CD8-positive, alpha-beta memory T cell (primary cell): ENCODE measurements at regions not wholly inside any gene's neighbourhood (a gene's known extent, or its start where the extent isn't known, plus 50 kb on each side); places are given as distances from the start of the nearest gene placed in this dataset.

Experiments
- CTCF ChIA-PET: fragments of 350-600 bp; sonication (Branson Sonifier 250); formaldehyde crosslinking; loops from one replicate; lab custom pipeline; 2021; ENCODE audit warnings: antibody characterized with exemption; lab: Charles Lee
- POLR2A ChIA-PET: fragments of 350-600 bp; sonication (Branson Sonifier 250); formaldehyde crosslinking; loops from one replicate; lab custom pipeline; 2021; ENCODE audit warnings: antibody characterized with exemption; lab: Charles Lee
- DNase-seq, 5 donors: peaks; one replicate each; pipeline versions ENCODE4 v3.0.0 to v3.0.0-alpha.2; 2020 to 2022; ENCODE audit warnings: mixed read lengths in 1 of 5
- H3K27ac ChIP-seq: one replicate; pipeline ENCODE4 v1.7.0; 2013; ENCODE audit warnings: low read depth, mild to moderate bottlenecking, low read length, moderate library complexity
- H3K27me3 ChIP-seq: 2 replicates; pipeline ENCODE4 v1.7.0; 2013; ENCODE audit warnings: low read length, mild to moderate bottlenecking; ENCODE audit not compliant: insufficient read depth, poor library complexity, severe bottlenecking
- H3K36me3 ChIP-seq: 2 replicates; pipeline ENCODE4 v1.7.0; 2013; ENCODE audit warnings: mild to moderate bottlenecking, low read length, moderate library complexity; ENCODE audit not compliant: insufficient read depth
- H3K4me1 ChIP-seq: 2 replicates; pipeline ENCODE4 v1.7.0; 2013; ENCODE audit warnings: mild to moderate bottlenecking, low read length, moderate library complexity; ENCODE audit not compliant: insufficient read depth
- H3K4me3 ChIP-seq: 2 replicates; pipeline ENCODE4 v1.7.0; 2013; ENCODE audit warnings: mild to moderate bottlenecking, low read length
- H3K9me3 ChIP-seq: 2 replicates; pipeline ENCODE4 v1.7.0; 2013; ENCODE audit warnings: mild to moderate bottlenecking, low read length
- H3K27ac Mint-ChIP-seq, 8 donors: one replicate each; pipeline ENCODE4 v1.8.0; 2020 to 2021; ENCODE audit warnings: mixed read lengths in 8 of 8, mild to moderate bottlenecking in 6 of 8, inconsistent platforms in 3 of 8, moderate library complexity in 3 of 8
- H3K27me3 Mint-ChIP-seq, 2 donors: one replicate each; pipeline ENCODE4 v1.8.0; 2020 to 2021; ENCODE audit warnings: mixed read lengths in 2 of 2, mild to moderate bottlenecking in 1 of 2, moderate library complexity in 1 of 2
- H3K36me3 Mint-ChIP-seq, 3 donors: one replicate each; pipeline ENCODE4 v1.8.0; 2020 to 2021; ENCODE audit warnings: mixed read lengths in 3 of 3, inconsistent platforms in 1 of 3, mild to moderate bottlenecking in 1 of 3
- H3K4me1 Mint-ChIP-seq, 3 donors: one replicate each; pipeline ENCODE4 v1.8.0; 2020 to 2021; ENCODE audit warnings: mixed read lengths in 3 of 3, inconsistent platforms in 1 of 3, mild to moderate bottlenecking in 1 of 3
- H3K4me3 Mint-ChIP-seq, 7 donors: one replicate each; pipeline ENCODE4 v1.8.0; 2020 to 2021; ENCODE audit warnings: mixed read lengths in 7 of 7, mild to moderate bottlenecking in 6 of 7, moderate library complexity in 4 of 7, inconsistent platforms in 2 of 7
- H3K9me3 Mint-ChIP-seq, 5 donors: one replicate each; pipeline ENCODE4 v1.8.0; 2020 to 2022; ENCODE audit warnings: mixed read lengths in 5 of 5, mild to moderate bottlenecking in 3 of 5, moderate library complexity in 2 of 5, inconsistent platforms in 1 of 5

- CTCF ChIA-PET: no interaction called here
- no peak overlapping the region for H3K27ac Mint-ChIP-seq
- H3K36me3 Mint-ChIP-seq: no peaks in the 10 kb centered on the region
- DNase-seq: no peak
- Histone ChIP-seq H3K9me3 (no peaks in the 10 kb centered on the region), H3K4me3 (no peak overlapping the region), H3K27me3 (no peaks in the 10 kb centered on the region), H3K36me3 (no peaks in the 10 kb centered on the region), H3K27ac (no peak overlapping the region), H3K4me1 (no peaks in the 10 kb centered on the region)
- H3K4me3 Mint-ChIP-seq: no peak overlapping the region
- POLR2A ChIA-PET: no interaction called here
- no peaks in the 10 kb centered on the region for H3K4me1 Mint-ChIP-seq
- H3K27me3 Mint-ChIP-seq: peaks cover 12 to 24% of the 10 kb centered on the region in 2 donors
- H3K9me3 Mint-ChIP-seq: peaks cover 0 to 5% (median 2%) of the 10 kb centered on the region in 5 donors
Observed at GRCh38 chr9:69955536-69956355, 87.9 kb upstream of the MAMDC2 start.

GRCh38 chr9:69961843-69962242 is 81.8 kb upstream of the MAMDC2 start:
- Mint-ChIP-seq H3K9me3 (no peaks in the 10 kb centered on the region), H3K27ac (no peak overlapping the region), H3K27me3 (peaks cover 6 to 16% of the 10 kb centered on the region in 2 donors), H3K4me1 (no peaks in the 10 kb centered on the region), H3K36me3 (no peaks in the 10 kb centered on the region), H3K4me3 (no peak overlapping the region)
- H3K4me1 ChIP-seq: no peaks in the 10 kb centered on the region
- no peak overlapping the region for H3K27ac ChIP-seq
- no peaks in the 10 kb centered on the region for H3K9me3 ChIP-seq
- DNase-seq: no peak
- ChIA-PET POLR2A (no interaction called here), CTCF (interaction anchor here (0.9 kb wide), 1 partner anchor 10 kb away, joined by 3 read pairs; no protein-coding TSS in a partner anchor)
- no peaks in the 10 kb centered on the region for H3K27me3 ChIP-seq
- no peak overlapping the region for H3K4me3 ChIP-seq
- no peaks in the 10 kb centered on the region for H3K36me3 ChIP-seq

- CTCF ChIA-PET: no interaction called here
- peaks cover 5 to 12% of the 10 kb centered on the region in 2 donors for H3K27me3 Mint-ChIP-seq
Observed at GRCh38 chr9:69963803-69964202, 79.8 kb upstream of the MAMDC2 start.

GRCh38 chr9:69964446-69964845 is 79.2 kb upstream of the MAMDC2 start:
- no peaks in the 10 kb centered on the region for H3K9me3 Mint-ChIP-seq
- no peaks in the 10 kb centered on the region for H3K4me1 Mint-ChIP-seq
- H3K27ac Mint-ChIP-seq: no peak overlapping the region
- no peak for DNase-seq
- peaks cover 2 to 11% of the 10 kb centered on the region in 2 donors for H3K27me3 Mint-ChIP-seq
- Histone ChIP-seq H3K4me1 (no peaks in the 10 kb centered on the region), H3K36me3 (no peaks in the 10 kb centered on the region), H3K27me3 (no peaks in the 10 kb centered on the region), H3K27ac (no peak overlapping the region), H3K9me3 (no peaks in the 10 kb centered on the region), H3K4me3 (no peak overlapping the region)
- CTCF ChIA-PET: no interaction called here
- no peaks in the 10 kb centered on the region for H3K36me3 Mint-ChIP-seq
- POLR2A ChIA-PET: no interaction called here
- H3K4me3 Mint-ChIP-seq: no peak overlapping the region

More at GRCh38 chr9:69963803-69964202, 79.8 kb upstream of the MAMDC2 start:
- Mint-ChIP-seq H3K27ac (no peak overlapping the region), H3K4me3 (no peak overlapping the region), H3K9me3 (no peaks in the 10 kb centered on the region), H3K36me3 (no peaks in the 10 kb centered on the region), H3K4me1 (no peaks in the 10 kb centered on the region)
- POLR2A ChIA-PET: no interaction called here
- Histone ChIP-seq H3K27ac (no peak overlapping the region), H3K4me1 (no peaks in the 10 kb centered on the region), H3K27me3 (no peaks in the 10 kb centered on the region), H3K9me3 (no peaks in the 10 kb centered on the region), H3K36me3 (no peaks in the 10 kb centered on the region), H3K4me3 (no peak overlapping the region)
- no peak for DNase-seq

GRCh38 chr9:69965416-69966145 is 78.1 kb upstream of the MAMDC2 start:
- no peak overlapping the region for H3K4me3 ChIP-seq
- ChIA-PET POLR2A (no interaction called here), CTCF (no interaction called here)
- Mint-ChIP-seq H3K9me3 (no peaks in the 10 kb centered on the region), H3K4me1 (no peaks in the 10 kb centered on the region), H3K27ac (no peak overlapping the region), H3K27me3 (peaks cover 0 to 5% of the 10 kb centered on the region in 2 donors), H3K4me3 (no peak overlapping the region), H3K36me3 (no peaks in the 10 kb centered on the region)
- H3K4me1 ChIP-seq: no peaks in the 10 kb centered on the region
- H3K27ac ChIP-seq: no peak overlapping the region
- H3K27me3 ChIP-seq: no peaks in the 10 kb centered on the region
- no peaks in the 10 kb centered on the region for H3K9me3 ChIP-seq
- H3K36me3 ChIP-seq: no peaks in the 10 kb centered on the region
- no peak for DNase-seq

GRCh38 chr9:69967344-69967743 is 76.3 kb upstream of the MAMDC2 start:
- H3K27ac ChIP-seq: no peak overlapping the region
- H3K36me3 ChIP-seq: no peaks in the 10 kb centered on the region
- DNase-seq: no peak
- CTCF ChIA-PET: no interaction called here
- Mint-ChIP-seq H3K27me3 (peaks cover 1 to 5% of the 10 kb centered on the region in 2 donors), H3K9me3 (no peaks in the 10 kb centered on the region), H3K36me3 (no peaks in the 10 kb centered on the region), H3K27ac (no peak overlapping the region), H3K4me3 (no peak overlapping the region), H3K4me1 (no peaks in the 10 kb centered on the region)
- no peaks in the 10 kb centered on the region for H3K9me3 ChIP-seq
- H3K27me3 ChIP-seq: no peaks in the 10 kb centered on the region
- POLR2A ChIA-PET: no interaction called here
- H3K4me1 ChIP-seq: no peaks in the 10 kb centered on the region
- H3K4me3 ChIP-seq: no peak overlapping the region

- H3K4me1 Mint-ChIP-seq: no peaks in the 10 kb centered on the region
- H3K9me3 Mint-ChIP-seq: no peaks in the 10 kb centered on the region
- H3K36me3 Mint-ChIP-seq: no peaks in the 10 kb centered on the region
- ChIA-PET POLR2A (no interaction called here), CTCF (interaction anchor here (2.4 kb wide), 1 partner anchor 632 kb away, joined by 10 read pairs; no protein-coding TSS in a partner anchor)
- Histone ChIP-seq H3K9me3 (no peaks in the 10 kb centered on the region), H3K27me3 (no peaks in the 10 kb centered on the region), H3K4me3 (no peak overlapping the region), H3K4me1 (no peaks in the 10 kb centered on the region), H3K36me3 (no peaks in the 10 kb centered on the region), H3K27ac (no peak overlapping the region)
- peaks cover 6 to 13% of the 10 kb centered on the region in 2 donors for H3K27me3 Mint-ChIP-seq
- no peak for DNase-seq
- H3K4me3 Mint-ChIP-seq: no peak overlapping the region
- no peak overlapping the region for H3K27ac Mint-ChIP-seq
Observed at GRCh38 chr9:69970001-69970533, 73.6 kb upstream of the MAMDC2 start.
